BLaER1 (cell line): ENCODE measurements at regions not wholly inside any gene's neighbourhood (a gene's known extent, or its start where the extent isn't known, plus 50 kb on each side); places are given as distances from the start of the nearest gene placed in this dataset.
"Not testable (repeated sequence)": the region's sequence is repeated elsewhere in the genome, so short reads cannot be mapped to it uniquely, and the experiment has no call there.

Experiments used
- H3K27ac ChIP-seq: shearing (Covaris generic); formaldehyde crosslinking; 2 replicates; pipeline ENCODE4 v1.8.1; 2022
- H3K27me3 ChIP-seq: shearing (Covaris generic); formaldehyde crosslinking; 2 replicates; pipeline ENCODE4 v1.8.1; 2022
- H3K36me3 ChIP-seq: shearing (Covaris generic); formaldehyde crosslinking; 2 replicates; pipeline ENCODE4 v1.8.1; 2022
- H3K4me1 ChIP-seq: shearing (Covaris generic); formaldehyde crosslinking; 2 replicates; pipeline ENCODE4 v1.8.1; 2022
- H3K4me2 ChIP-seq: shearing (Covaris generic); formaldehyde crosslinking; 2 replicates; pipeline ENCODE4 v1.8.1; 2022
- H3K4me3 ChIP-seq: shearing (Covaris generic); formaldehyde crosslinking; 2 replicates; pipeline ENCODE4 v1.8.1; 2022
- H3K9ac ChIP-seq: shearing (Covaris generic); formaldehyde crosslinking; 2 replicates; pipeline ENCODE4 v1.8.1; 2022
- H3K9me3 ChIP-seq: shearing (Covaris generic); formaldehyde crosslinking; 2 replicates; pipeline ENCODE4 v1.8.1; 2022
- H4K20me1 ChIP-seq: shearing (Covaris generic); formaldehyde crosslinking; 2 replicates; pipeline ENCODE4 v1.8.1; 2022
- Cebpa-rat ChIP-seq: shearing (Covaris generic); IDR thresholded peaks from 2 replicates; pipeline ENCODE4 v1.8.1; 2022

DNA sequence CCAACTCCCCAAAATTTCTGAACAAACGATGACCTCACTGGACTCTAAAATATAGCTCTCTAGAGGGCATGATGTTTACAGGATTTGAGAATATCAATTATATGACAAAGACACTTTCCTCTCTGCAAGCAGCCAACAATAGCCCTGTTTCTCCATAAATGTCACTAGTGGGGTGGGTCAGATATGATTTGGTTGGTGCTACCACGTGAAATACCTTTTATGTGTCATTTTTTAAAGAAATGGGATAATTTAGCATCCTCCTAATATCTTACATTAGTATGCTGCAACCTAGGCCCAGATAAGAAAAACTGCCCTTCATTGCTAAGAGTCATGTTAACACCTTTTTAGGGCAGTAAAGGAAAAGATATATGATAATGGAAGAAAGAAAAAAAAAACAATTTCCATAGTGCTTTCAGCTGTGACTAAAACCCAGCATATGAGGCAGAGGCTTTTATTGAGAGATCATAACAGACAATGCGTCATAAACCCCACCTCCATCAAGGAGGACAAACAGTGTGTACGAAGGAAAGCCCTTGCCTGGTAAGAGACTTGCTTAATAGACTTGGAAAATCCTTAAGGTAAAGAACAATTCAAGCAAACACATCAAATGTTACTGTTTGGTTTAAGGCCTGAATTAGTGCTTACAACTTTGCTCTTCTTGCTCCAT is 372.4 kb upstream of the PAPPA start:
- Histone ChIP-seq H3K27me3 (no peaks in the 10 kb centered on the region), H3K4me2 (no peak overlapping the region), H3K9me3 (peaks cover 17% of the 10 kb centered on the region), H3K4me1 (no peaks in the 10 kb centered on the region), H3K4me3 (no peak overlapping the region), H3K27ac (no peak overlapping the region), H3K9ac (no peak overlapping the region), H4K20me1 (no peaks in the 10 kb centered on the region), H3K36me3 (no peaks in the 10 kb centered on the region)
- TF ChIP-seq Cebpa-rat = no peak

DNA sequence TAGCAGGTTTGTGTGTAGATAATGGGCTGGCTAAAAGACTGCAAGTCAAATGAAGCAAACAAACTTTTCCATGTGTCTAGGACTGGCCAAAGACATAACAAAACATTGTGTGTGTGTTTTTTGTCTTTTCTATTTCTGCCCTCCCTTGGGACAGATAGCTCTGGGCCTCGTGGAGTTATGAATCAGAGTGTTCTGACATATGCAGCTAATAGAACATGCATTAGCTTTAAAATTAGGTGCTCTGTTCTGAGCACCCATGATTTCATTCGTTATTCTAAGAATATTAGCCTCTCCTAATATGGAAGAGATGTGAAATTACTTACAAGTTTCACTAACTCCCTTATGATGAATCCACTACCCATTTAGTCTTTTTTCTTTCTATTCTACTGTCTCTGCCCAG is 367.3 kb upstream of the PAPPA start:
- H3K4me1 ChIP-seq = no peaks in the 10 kb centered on the region
- no peaks in the 10 kb centered on the region for H3K27me3 ChIP-seq
- H3K4me3 ChIP-seq = no peak overlapping the region
- TF ChIP-seq Cebpa-rat = no peak
- no peak overlapping the region for H3K9ac ChIP-seq
- no peak overlapping the region for H3K4me2 ChIP-seq
- H3K36me3 ChIP-seq = no peaks in the 10 kb centered on the region
- no peak overlapping the region for H3K27ac ChIP-seq
- peaks cover 17% of the 10 kb centered on the region for H3K9me3 ChIP-seq
- H4K20me1 ChIP-seq = no peaks in the 10 kb centered on the region

DNA sequence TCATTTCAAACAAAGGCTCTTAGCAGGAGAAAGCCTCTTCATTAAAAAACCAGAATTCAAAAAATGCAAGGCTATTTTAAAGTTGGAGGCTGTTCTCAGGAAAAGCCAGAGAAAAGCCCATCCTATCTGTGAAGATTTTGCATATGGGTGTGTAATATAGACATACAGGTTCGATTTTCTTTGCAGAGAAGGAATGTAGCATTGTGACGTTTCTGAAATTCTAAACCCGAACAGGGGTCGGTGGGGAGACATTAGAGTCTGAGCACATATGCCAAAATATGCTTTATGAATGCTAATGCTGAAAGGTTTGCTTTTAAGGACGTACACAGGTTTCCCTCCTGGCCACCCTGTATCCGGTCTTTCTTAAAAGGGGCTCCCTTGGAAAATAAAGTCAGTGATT is 363.1 kb upstream of the PAPPA start:
- Histone ChIP-seq H3K4me2 (no peak overlapping the region), H3K27ac (no peak overlapping the region)

DNA sequence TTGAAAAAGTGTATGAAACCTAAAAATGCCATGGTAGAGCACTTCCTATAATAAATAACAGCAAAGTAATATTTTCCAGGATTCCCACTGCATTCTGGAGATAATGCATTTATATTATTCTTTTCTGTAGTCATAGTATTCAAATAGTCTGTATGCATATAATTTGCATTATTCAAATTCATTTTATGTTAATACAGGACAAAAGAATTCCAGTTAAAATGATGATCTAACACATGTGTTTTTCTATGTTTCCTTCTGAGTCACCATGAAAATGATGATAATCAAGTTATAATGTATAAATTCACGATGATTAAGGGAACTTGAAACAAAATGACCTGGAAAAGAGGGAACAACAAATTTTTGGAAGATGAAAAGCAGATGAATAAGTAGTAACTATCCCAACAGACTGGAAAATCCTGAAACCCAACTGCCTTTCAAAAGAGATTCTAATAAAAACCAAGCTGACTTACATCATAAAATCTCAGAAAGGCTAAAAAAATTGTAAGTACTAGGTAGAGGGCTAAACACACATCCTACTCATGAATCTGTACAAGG is 358.6 kb upstream of the PAPPA start:
- Histone ChIP-seq H3K4me3 (no peak overlapping the region), H3K27ac (no peak overlapping the region), H3K9ac (no peak overlapping the region), H4K20me1 (no peaks in the 10 kb centered on the region), H3K9me3 (no peaks in the 10 kb centered on the region), H3K27me3 (no peaks in the 10 kb centered on the region), H3K4me1 (peaks cover 4% of the 10 kb centered on the region; the same call in 1 of the 2 replicates), H3K4me2 (no peak overlapping the region), H3K36me3 (no peaks in the 10 kb centered on the region)
- TF ChIP-seq Cebpa-rat = no peak

More for the DNA sequence above, 363.1 kb upstream of the PAPPA start:
- no peak overlapping the region for H3K9ac ChIP-seq
- H3K36me3 ChIP-seq = no peaks in the 10 kb centered on the region
- TF ChIP-seq Cebpa-rat = no peak
- H3K4me1 ChIP-seq = peaks cover 4% of the 10 kb centered on the region; the same call in 1 of the 2 replicates
- no peak overlapping the region for H3K4me3 ChIP-seq
- no peaks in the 10 kb centered on the region for H3K9me3 ChIP-seq
- no peaks in the 10 kb centered on the region for H4K20me1 ChIP-seq
- no peaks in the 10 kb centered on the region for H3K27me3 ChIP-seq

DNA sequence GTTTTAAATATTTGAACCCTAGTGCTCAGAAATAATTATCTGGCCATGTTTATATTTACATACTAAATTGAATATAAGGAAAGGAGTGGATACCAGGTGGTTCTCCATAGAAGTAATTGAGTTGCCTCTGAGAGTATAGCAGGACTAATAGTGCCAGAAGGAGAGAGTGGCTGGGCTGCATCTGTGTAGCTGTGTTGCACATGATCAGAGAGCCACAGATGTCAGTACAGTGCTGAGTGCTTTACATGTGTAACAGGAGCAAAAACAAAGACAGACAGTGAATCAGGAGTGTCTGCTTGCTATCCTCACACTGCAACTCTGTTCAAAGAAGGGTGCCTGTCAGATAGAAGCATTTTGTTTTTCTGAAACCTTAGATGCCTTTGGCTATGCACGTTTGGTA is 353.9 kb upstream of the PAPPA start:
- H3K27me3 ChIP-seq = no peaks in the 10 kb centered on the region
- H3K9ac ChIP-seq = no peak overlapping the region
- no peaks in the 10 kb centered on the region for H3K4me1 ChIP-seq
- TF ChIP-seq Cebpa-rat = no peak
- no peak overlapping the region for H3K27ac ChIP-seq
- no peaks in the 10 kb centered on the region for H3K9me3 ChIP-seq
- no peak overlapping the region for H3K4me3 ChIP-seq
- no peaks in the 10 kb centered on the region for H4K20me1 ChIP-seq
- no peaks in the 10 kb centered on the region for H3K36me3 ChIP-seq
- H3K4me2 ChIP-seq = no peak overlapping the region

DNA sequence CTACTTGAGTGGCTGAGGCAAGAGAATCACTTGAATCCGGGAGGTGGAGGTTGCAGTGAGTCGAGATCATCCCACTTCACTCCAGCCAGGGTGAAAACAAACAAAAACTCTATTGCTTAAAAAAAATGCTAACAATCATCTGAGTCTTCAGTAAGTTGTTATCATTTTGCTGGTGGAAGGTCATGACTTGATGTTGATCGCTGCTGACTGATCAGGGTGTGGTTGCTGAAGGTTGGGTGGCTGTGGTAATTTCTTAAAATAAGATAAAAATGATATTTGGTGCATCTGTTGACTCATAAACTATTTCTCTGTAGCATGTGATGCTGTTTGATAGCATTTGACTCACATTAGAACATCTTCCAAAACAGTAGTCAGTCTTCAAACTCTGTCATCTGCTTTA is 349.4 kb upstream of the PAPPA start:
- TF ChIP-seq Cebpa-rat = no peak
- H3K9ac ChIP-seq = no peak overlapping the region
- no peaks in the 10 kb centered on the region for H3K36me3 ChIP-seq
- no peaks in the 10 kb centered on the region for H4K20me1 ChIP-seq
- no peak overlapping the region for H3K4me2 ChIP-seq
- no peaks in the 10 kb centered on the region for H3K4me1 ChIP-seq
- H3K4me3 ChIP-seq = no peak overlapping the region
- no peak overlapping the region for H3K27ac ChIP-seq
- no peaks in the 10 kb centered on the region for H3K27me3 ChIP-seq
- H3K9me3 ChIP-seq = no peaks in the 10 kb centered on the region

DNA sequence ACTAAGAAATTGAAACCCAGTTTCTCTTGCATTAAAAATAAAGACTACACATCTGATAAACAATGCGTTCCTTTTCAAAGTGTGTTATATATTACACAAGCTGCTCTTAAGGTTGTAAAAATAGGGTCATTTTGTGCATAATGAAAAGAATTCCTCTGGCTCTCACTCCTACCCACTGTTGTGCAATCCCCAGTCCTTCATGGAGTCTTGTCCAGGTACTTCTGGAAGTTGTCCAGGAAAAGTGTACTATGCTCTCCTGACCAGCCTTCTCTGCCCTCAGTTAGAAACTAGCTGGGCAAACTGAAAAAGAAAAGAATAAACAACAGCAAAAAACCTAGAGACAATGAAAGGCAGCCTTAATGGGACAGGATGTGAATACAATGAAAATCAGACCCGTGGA is 345.5 kb upstream of the PAPPA start:
- no peak overlapping the region for H3K4me3 ChIP-seq
- no peak overlapping the region for H3K4me2 ChIP-seq

DNA sequence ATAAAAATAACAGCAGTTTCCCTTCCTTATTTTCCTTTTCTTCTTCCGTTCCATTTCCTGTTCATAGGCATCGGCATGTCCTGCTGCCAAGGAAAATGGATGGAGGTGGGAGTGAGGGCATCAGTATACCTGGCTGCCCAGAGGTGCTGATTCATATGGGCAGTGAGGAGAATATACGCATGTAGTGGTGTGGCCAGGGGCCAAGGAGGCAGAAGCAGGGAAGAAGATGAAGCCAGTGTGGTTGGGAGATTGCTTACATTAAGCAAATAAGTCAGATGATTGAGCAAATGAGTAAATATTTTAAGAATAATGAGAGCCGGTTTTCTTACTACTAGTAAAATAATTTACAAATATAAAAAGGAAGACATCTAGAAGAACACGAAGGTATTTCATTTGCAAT is 344.9 kb upstream of the PAPPA start:
- no peak overlapping the region for H3K27ac ChIP-seq
- H4K20me1 ChIP-seq = no peaks in the 10 kb centered on the region
- H3K27me3 ChIP-seq = no peaks in the 10 kb centered on the region
- H3K4me1 ChIP-seq = no peaks in the 10 kb centered on the region
- no peak overlapping the region for H3K4me3 ChIP-seq
- TF ChIP-seq Cebpa-rat = no peak
- H3K9ac ChIP-seq = no peak overlapping the region
- H3K9me3 ChIP-seq = no peaks in the 10 kb centered on the region
- no peaks in the 10 kb centered on the region for H3K36me3 ChIP-seq
- no peak overlapping the region for H3K4me2 ChIP-seq

More for the DNA sequence above, 345.5 kb upstream of the PAPPA start:
- H3K36me3 ChIP-seq = no peaks in the 10 kb centered on the region
- H3K9me3 ChIP-seq = no peaks in the 10 kb centered on the region
- no peak overlapping the region for H3K27ac ChIP-seq
- H3K27me3 ChIP-seq = no peaks in the 10 kb centered on the region
- H4K20me1 ChIP-seq = no peaks in the 10 kb centered on the region
- no peaks in the 10 kb centered on the region for H3K4me1 ChIP-seq
- no peak for TF ChIP-seq Cebpa-rat
- no peak overlapping the region for H3K9ac ChIP-seq

DNA sequence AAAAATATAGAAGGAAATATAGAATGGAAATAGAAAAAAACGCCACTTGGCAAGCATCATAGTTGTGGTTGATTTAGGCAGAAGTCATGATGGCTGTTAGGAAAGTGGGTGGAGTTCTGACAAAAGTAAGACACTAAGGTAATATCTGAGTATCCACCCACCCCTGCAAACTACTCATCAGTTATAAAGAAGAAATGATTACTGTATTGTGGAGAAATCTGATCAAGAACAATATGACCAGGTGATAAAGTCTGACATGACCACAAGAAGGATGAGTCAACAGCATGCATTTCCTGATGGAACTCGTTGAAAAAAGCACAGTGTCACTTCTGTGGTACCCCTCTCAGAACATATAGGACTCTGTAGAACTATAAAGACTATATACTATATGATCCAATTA is 343.4 kb upstream of the PAPPA start:
- H3K4me1 ChIP-seq = no peaks in the 10 kb centered on the region
- no peak overlapping the region for H3K9ac ChIP-seq
- no peaks in the 10 kb centered on the region for H4K20me1 ChIP-seq
- no peaks in the 10 kb centered on the region for H3K9me3 ChIP-seq
- TF ChIP-seq Cebpa-rat = no peak
- H3K4me3 ChIP-seq = no peak overlapping the region
- H3K4me2 ChIP-seq = no peak overlapping the region
- no peak overlapping the region for H3K27ac ChIP-seq
- no peaks in the 10 kb centered on the region for H3K36me3 ChIP-seq
- no peaks in the 10 kb centered on the region for H3K27me3 ChIP-seq

DNA sequence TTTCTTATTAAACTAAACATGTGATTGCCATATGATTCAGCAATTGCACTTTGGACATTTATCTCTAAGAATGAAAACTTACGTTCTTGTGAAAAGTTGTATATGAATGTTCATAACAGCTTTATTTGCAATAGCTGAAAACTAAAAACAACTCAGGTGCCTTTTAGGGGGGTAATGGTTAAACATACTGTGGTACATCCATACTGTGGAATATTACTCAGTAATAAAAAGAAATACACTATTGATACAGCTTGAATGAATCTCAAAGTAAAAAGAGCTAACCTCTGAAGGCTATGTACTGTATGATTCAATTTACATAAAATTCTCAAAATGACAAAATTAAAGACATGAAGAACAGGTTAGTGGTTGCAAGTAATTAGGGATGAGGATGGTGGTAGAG is 339.5 kb upstream of the PAPPA start:
- Histone ChIP-seq H3K4me3 (no peak overlapping the region), H4K20me1 (no peaks in the 10 kb centered on the region), H3K4me2 (no peak overlapping the region), H3K9me3 (no peaks in the 10 kb centered on the region), H3K4me1 (no peaks in the 10 kb centered on the region), H3K36me3 (no peaks in the 10 kb centered on the region), H3K27me3 (no peaks in the 10 kb centered on the region), H3K27ac (no peak overlapping the region), H3K9ac (no peak overlapping the region)
- no peak for TF ChIP-seq Cebpa-rat

DNA sequence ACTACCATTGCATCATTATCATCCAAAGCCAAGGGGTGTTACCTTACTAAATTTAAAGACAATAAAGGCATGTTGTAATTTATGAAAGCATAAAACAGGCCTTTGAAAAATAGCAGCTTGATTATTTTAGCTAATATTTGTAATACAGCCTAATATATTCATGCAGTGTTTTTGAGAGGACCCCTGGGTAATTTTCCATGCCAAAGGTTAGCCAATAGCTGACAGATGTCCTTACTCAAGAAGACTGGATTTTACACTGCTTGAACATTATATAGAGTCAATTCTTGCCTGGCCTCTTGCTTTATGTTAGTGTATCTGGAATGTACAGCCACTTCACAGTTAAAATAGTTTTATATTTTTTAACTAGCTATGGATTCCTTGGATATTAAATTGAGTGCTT is 337.8 kb upstream of the PAPPA start:
- Histone ChIP-seq H3K27me3 (no peaks in the 10 kb centered on the region), H3K9me3 (no peaks in the 10 kb centered on the region)
- TF ChIP-seq Cebpa-rat = no peak

DNA sequence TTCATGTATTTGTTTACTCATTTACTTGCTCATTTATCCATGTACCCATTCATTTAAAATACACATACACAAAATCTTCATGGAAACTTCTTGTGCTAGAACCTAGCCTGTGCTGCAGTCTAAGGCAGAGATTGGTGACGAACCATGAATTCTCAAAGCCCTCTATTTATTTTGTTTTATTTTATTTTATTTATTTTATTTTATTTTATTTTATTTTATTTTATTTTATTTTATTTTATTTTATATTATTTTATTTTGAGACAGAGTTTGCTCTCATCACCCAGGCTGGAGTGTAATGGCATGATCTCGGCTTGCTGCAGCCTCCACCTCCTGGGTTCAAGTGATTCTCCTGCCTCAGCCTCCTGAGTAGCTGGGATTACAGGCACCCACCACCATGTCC is 334.9 kb upstream of the PAPPA start:
- not testable (repeated sequence) for H3K27me3 ChIP-seq, H3K9me3 ChIP-seq, H3K9ac ChIP-seq, H3K36me3 ChIP-seq, H3K4me2 ChIP-seq, H4K20me1 ChIP-seq, H3K27ac ChIP-seq, H3K4me1 ChIP-seq, H3K4me3 ChIP-seq

More for the DNA sequence above, 337.8 kb upstream of the PAPPA start:
- Histone ChIP-seq H3K36me3 (no peaks in the 10 kb centered on the region), H4K20me1 (no peaks in the 10 kb centered on the region), H3K4me2 (no peak overlapping the region), H3K4me1 (no peaks in the 10 kb centered on the region), H3K27ac (no peak overlapping the region), H3K9ac (no peak overlapping the region), H3K4me3 (no peak overlapping the region)
